ENCODE measurements at regions not wholly inside any gene's neighbourhood (a gene's known extent, or its start where the extent isn't known, plus 50 kb on each side); places are given as distances from the start of the nearest gene placed in this dataset.

DNA sequence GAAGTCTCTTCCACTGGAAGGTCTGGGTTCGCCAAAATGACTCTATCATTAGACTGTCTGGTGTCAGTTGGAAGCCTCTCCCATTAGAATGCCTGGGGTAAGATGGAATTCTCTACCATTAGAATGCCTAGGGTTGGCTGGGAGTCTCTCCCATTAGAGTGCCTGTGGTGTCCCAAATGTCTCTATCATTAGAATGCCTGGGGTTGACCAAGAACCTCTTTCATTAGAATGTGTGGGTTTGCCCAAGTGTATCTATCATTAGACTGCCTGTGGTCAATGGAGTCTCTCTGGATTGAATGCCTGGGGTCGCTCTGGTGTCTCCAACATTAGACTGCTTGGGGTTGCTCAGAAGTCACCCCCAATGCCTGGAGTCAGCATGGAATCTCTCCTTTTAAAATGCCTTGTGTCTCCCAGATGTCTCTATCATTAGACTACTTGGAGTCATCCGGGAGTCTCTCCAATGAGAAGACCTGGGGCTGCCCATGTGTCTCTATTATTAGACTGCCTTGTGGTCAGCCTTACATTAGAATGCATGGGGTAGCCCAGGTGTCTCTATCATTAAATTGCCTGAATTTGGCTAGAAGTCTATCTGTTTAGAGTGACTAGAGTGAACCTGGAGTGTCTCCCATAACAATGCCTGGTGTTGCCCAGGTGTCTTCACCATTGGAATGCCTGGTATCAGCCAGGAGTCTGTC is 1518.4 kb downstream of the UQCRFS1 start:
- DNase-seq (ENCODE audit: low spot score) = no peak

DNA sequence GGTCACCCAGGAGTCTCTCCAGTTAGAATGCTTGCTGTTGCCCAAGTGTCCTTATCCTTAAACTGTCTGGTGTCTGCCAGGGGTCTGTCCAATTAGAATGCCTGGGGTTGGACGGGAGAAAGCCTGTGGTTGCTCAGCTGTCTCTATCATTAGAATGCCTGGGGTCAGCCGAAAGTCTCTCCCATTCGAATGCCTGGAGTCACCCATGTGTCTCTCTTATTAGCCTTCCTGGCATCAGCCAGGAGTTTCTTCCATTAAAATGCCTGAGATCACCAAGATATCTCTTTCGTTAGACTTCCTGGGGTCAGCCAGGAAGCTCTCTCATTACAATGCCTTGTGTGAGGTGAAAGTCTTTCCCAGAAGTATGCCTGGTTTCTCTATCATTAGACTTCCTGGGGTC is 1521.0 kb downstream of the UQCRFS1 start:
- no peak for DNase-seq (ENCODE audit: low spot score)

- no peak for DNase-seq (ENCODE audit: low spot score)
These were observed 1523.2 kb downstream of the UQCRFS1 start for GRCh38 chr19:27689734-27690241.

GRCh38 chr19:27684293-27684692 is 1528.7 kb downstream of the UQCRFS1 start:
- DNase-seq (ENCODE audit: low spot score) = no peak

GRCh38 chr19:27681972-27682371 is 1531.0 kb downstream of the UQCRFS1 start:
- no peak for DNase-seq (ENCODE audit: low spot score)

DNA sequence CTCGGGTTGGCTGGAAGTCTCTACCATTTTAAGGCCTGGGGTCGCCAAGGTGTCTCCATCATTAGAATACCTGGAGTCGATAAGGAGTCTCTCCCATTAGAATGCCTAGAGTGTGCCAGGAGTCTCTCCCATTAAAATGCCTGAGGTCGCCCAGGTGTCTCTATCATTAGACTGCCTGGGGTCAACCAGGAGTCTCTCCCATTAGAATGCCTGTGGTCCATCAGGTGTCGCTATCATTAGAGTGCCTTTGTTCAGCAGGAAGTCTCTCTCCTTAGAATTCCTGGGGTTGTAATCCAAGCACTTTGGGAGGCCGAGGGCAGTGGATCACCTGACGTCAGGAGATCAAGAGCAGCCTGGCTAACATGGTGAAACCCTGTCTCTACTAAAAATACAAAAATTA is 1533.0 kb downstream of the UQCRFS1 start:
- DNase-seq (ENCODE audit: low spot score) = no peak

DNA sequence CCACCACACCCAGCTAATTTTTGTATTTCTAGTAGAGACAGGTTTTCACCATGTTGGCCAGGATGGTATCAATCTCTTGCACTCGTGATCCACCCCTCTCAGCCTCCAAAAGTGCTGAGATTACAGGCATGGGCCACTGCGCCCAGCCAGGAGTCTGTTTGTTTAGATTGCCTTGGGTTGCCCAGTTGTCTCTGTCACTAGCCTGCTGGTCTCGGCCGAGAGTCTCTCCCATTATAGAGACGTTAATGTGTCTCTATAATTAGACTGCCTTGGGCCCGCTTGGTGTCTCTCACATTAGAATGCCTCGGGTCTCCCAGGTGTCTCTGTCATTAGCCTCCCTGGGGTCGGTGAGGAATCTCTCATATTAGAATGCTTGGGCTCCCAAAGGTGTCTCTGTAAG is 1533.6 kb downstream of the UQCRFS1 start:
- no peak for DNase-seq (ENCODE audit: low spot score)

DNA sequence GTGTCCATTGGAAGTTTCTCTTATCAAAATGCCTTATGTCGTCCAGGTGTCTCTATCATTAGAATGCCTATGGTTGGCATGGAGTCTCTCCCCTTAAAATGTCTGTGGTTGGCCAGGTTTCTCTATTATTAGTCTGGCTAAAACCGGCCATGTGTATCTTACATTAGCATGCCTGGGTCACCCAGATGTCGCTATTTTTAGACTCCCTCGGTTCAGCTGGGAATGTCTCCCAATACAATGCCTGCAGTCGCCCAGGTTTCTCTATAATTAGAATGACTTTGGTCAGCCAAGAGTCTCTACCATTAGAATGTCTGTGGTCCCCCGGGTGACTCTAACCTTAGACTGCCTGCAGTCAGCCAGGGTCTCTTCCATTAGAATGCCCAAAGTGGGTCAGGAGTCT is 1536.1 kb downstream of the UQCRFS1 start:
- DNase-seq (ENCODE audit: low spot score) = no peak

DNA sequence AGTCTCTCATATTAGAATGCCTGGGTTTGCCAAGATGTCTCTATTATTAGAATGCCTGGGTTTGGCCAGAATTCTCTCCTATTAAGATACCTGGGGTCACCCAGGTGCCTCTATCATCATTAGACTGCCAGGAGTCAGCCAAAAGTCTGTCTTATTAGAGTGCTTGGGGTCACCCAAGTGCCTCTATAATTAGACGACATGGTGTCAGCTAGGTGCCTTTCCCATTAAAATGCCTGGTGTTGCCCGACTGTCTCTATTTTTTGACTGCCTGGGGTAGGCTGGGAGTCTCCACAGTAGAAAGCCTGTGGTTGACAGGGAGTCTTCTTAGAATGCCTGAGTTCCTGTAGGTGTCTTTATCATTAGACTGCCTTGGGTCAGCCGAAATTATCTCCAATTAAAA is 1536.6 kb downstream of the UQCRFS1 start:
- no peak for DNase-seq (ENCODE audit: low spot score)

GRCh38 chr19:27675771-27676170 is 1537.2 kb downstream of the UQCRFS1 start:
- DNase-seq (ENCODE audit: low spot score) = no peak

GRCh38 chr19:27674701-27675100 is 1538.2 kb downstream of the UQCRFS1 start:
- no peak for DNase-seq (ENCODE audit: low spot score)

GRCh38 chr19:27673986-27674385 is 1539.0 kb downstream of the UQCRFS1 start:
- no peak for DNase-seq (ENCODE audit: low spot score)

DNA sequence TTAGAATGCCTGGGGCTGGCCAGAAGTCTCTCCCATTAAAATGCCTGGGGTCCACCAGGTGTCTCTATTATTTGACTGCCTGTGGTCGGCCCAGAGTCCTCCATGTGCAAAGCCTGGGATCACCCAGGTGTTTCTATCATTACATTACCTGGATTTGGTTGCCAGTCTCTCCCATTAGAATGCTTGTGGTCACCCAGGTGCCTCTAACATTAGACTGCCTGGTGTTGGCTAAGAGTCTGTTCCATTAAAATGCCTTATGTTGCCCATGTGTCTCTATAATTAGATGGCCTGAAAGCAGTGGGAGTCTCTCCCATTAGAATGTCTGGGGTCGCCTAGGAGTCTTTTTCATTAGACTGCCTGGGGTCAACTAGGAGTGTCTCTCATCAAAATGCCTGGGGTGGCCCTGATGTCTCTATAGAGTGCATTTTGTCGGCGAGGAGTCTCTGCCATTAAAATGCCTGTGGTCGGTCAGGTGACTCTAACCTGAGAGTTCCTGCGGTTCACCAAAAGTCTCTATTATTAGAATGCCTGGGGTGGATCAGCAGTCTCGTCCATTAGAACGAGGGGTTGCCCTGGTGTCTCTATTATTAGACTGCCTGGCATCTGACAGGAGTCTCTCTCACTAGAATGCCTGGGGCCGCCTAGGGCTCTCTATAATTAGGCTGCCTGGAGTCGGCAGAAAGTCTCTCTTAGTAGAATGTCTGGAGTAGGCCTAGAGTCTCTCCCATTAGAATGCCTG is 1540.5 kb downstream of the UQCRFS1 start:
- no peak for DNase-seq (ENCODE audit: low spot score)

- no peak for DNase-seq (ENCODE audit: low spot score)
These were observed 1541.1 kb downstream of the UQCRFS1 start for GRCh38 chr19:27671876-27672275.

- no peak for DNase-seq (ENCODE audit: low spot score)
These were observed 1552.5 kb downstream of the UQCRFS1 start for GRCh38 chr19:27660428-27660827.

- no peak for DNase-seq (ENCODE audit: low spot score)
These were observed 1555.5 kb downstream of the UQCRFS1 start for GRCh38 chr19:27657271-27658051.

DNA sequence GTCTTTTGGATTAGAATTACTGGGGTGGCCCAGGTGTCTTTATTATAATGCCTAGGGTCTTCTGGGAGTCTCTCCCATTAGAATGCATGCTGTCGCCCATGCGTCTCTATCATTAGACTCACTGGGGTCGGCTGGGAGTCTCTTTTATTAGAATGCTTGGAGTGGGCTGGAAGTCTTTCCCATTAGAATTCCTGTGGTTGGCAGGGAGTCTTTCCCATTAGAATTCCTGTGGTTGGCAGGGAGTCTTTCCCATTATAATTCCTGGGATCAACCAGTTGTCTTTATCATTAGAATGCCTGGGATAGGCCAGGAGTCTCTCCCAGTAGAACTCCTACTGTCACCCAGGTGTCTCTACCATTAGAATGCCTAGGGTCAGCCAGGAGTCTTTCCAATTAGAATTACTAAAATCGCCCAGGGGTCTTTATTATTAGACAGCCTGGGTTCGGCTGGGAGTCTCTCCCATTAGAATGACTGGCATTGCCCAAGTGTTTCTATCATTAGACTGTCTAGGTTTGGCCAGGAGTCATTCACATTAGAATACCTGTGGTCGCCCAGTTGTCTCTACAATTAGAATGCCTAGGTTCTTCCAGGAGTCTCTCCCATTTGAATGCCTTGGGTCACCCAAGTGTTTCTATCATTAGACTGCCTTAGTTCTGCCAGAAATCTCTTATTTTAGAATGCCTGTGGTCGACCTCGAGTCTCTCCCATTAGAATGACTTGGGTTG is 1558.5 kb downstream of the UQCRFS1 start:
- no peak for DNase-seq (ENCODE audit: low spot score)

DNA sequence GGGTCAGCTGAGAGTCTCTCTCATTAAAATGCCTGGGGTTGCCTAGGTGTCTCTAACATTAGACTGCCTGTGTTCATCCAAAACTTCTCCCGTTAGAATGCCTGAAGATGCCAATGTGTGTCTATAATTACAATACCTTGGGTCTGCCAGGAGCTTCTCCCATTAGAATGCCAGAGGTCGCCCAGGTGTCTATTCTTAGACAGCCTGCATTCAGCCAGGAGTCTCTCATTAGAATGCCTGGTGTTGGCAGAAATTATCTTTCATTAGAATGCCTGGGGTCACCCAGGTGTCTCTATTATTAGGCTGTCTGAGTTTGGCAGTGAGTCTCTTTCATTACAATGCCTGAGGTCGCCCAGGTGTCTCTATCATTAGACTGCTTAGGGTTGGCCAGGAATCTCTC is 1560.2 kb downstream of the UQCRFS1 start:
- no peak for DNase-seq (ENCODE audit: low spot score)

DNA sequence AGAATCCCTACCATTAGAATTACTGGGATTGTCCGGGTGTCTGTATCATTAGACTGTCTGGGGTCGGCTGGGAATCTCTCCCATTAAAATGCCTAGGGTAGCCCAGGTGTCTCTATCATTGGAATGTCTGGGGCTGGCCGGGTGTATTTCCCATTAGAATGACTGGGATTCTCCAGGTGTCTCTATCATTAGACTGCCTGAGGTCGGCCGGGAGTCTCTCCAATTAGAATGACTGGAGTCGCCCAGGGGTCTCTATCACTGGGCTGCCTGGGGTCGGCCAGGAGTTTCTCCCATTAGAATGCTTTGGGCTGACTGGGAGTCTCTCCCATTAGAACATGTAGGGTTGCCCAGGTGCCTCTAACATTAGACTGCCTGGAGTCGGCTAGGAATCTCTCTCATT is 1560.7 kb downstream of the UQCRFS1 start:
- DNase-seq (ENCODE audit: low spot score) = no peak

DNA sequence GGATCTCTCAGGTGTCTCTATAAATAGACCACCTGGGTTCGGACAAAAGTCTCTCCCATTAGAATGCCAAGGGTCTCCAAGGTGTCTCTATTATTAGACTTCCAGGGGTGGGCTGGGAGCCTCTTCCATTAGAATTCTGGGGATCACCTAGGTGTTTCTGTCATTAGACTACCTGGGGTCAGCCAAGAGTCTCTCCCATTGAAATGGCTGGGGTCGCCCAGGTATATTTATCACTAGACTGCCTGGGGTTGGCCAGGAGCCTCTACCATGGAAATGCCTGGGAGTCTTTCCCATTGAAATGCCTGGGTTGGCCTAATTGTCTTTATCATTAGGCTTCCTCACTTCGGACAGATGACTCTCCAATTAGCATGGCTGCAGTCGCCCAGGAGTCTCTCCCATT is 1565.5 kb downstream of the UQCRFS1 start:
- DNase-seq (ENCODE audit: low spot score) = no peak

GRCh38 chr19:27635401-27635800 is 1577.5 kb downstream of the UQCRFS1 start:
- DNase-seq (ENCODE audit: low spot score) = no peak

GRCh38 chr19:27618006-27618405 is 1594.9 kb downstream of the UQCRFS1 start:
- DNase-seq (ENCODE audit: low spot score) = no peak
